HG03442 (cell line): ENCODE measurements at regions not wholly inside any gene's neighbourhood (a gene's known extent, or its start where the extent isn't known, plus 50 kb on each side); places are given as distances from the start of the nearest gene placed in this dataset.
"Not testable (repeated sequence)": the region's sequence is repeated elsewhere in the genome, so short reads cannot be mapped to it uniquely, and the experiment has no call there.

ENCODE experiments used
- ATAC-seq: cut with Tn5 transposase; IDR thresholded peaks from one replicate; pipeline ENCODE4 v1.9.1; 2021; ENCODE audit warnings: mild to moderate bottlenecking, moderate library complexity; ENCODE audit not compliant: unreplicated experiment

DNA sequence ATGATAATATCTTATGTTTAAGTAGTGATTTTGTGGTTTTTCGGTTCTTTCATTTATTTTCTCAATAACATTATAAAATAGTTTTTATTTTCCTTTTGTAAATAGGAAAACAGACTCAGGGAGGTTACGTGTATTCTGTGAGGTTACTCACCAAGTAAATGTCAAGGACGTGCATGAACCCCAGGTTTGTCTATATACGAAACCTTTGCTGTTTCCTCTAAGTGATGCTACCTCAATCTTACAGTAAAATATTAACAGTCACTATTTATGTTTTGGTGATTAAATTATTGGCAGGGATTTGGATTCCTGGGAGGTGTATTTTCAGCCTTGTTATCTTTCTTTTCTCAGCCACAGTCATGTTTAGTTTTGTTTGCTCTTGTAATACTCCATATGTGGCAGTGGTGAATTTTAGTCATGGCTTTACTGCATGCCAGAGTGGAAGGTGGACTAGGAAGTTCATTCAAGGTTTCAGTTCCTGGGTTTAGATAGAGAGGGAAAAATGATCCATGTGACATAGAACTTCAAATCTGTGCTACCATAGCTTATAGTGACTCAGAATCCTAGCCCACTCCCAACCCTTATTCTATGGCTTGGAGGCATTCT is 139.9 kb downstream of the ARL4A start:
- no peak for ATAC-seq

GRCh38 chr7:12827920-12828319 is 140.5 kb downstream of the ARL4A start:
- ATAC-seq = no peak

GRCh38 chr7:12831024-12831423 is 143.6 kb downstream of the ARL4A start:
- no peak for ATAC-seq

DNA sequence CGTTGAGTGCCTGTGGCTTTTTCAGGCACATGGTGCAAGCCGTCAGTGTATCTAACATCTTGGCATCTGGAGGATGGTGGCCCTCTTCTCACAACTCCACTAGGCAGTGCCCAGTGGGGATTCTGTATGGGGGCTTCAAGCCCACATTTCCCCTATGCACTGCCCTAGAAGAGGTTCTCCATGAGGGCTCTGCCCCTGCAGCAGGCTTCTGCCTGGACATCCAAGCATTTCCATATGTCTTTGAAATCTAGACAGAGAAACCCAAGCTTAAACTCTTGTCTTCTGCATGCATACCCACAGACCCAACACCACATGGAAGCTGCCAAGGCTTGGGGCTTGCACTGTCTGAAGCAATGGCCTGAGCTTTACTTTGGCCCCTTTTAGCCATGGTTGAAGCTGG is 146.4 kb downstream of the ARL4A start:
- ATAC-seq = no peak

GRCh38 chr7:12834782-12835181 is 147.3 kb downstream of the ARL4A start:
- ATAC-seq = no peak

GRCh38 chr7:12839508-12840153 is 152.2 kb downstream of the ARL4A start:
- no peak for ATAC-seq

- ATAC-seq = not testable (repeated sequence)
These were observed 157.3 kb downstream of the ARL4A start for GRCh38 chr7:12844732-12845131.

DNA sequence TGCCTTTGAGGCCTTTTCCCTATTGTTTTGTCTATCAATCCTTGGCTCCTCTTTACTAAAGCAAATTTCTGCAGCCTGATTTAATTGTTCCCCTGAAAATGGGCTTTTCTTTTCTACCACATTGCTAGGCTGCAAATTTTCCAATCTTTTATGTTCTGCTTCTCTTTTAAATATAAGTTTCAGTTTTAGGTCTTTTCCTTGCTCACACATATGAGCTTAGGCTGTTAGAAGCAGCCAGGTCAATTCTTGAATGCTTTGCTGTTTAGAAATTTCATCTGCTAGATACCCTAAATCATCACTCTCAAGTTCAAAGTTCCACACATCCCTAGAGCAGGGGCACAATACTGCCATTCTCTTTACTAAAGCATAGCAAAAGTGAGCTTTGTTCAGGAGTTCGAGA is 159.6 kb downstream of the ARL4A start:
- no peak for ATAC-seq

DNA sequence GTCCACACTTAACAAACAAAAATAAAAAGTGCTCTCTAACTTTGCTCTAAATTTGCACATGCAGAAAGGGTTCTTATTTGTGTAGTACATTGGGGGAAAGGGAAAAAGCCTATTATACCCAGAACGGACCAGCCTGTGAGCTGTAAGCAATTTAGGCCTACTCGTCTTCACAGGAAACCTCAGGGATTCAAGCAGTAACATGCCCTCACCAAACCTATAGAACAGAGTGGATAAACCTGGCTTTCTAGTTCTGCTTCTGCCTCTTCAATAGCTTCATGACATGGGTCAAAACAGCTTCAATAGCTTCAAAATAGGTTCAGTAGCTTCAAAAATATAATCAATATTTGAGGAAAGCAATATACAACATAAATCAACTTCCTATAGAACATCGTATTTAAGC is 163.7 kb downstream of the ARL4A start:
- ATAC-seq = no peak

GRCh38 chr7:12851841-12852240 is 164.4 kb downstream of the ARL4A start:
- no peak for ATAC-seq

- no peak for ATAC-seq
These were observed 167.6 kb downstream of the ARL4A start for GRCh38 chr7:12855036-12855435.

DNA sequence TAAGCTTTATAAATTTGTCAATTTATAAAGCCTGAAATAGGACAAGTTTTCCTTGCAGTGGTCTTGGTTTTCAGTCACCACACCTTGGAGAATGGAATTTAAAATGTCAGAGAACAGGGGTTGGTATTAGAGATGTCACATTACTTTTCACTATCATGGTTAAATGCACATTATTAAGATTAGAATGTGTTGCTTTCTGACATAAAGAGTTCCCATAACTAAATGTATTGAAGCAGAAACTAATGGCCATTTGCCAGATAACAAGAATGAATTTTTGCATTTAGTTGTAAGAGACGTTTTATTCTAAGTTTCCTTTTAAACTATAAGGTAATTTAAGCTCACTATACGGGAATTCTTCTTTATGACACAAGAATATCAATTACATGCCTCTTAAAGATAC is 172.3 kb downstream of the ARL4A start:
- ATAC-seq = no peak

- ATAC-seq = no peak
These were observed 173.6 kb downstream of the ARL4A start for GRCh38 chr7:12861070-12861469.

DNA sequence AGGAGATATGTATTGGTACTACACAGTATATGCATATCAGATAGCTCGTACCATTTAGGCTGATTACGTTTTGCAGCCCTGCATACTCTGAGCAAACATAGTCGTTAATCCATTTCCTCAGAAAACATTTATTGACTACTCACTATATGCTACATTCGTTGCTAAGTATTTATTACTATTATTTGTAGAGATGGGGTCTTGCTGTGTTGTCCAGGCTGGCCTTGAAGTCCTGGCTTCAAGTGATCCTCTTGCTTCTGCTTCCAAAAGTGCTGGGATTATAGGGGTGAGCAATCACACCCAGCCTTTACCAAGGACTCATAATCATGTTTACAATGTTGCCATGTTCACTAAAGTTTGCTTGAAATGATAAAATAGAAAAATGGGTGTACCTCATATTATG is 174.7 kb downstream of the ARL4A start:
- no peak for ATAC-seq

DNA sequence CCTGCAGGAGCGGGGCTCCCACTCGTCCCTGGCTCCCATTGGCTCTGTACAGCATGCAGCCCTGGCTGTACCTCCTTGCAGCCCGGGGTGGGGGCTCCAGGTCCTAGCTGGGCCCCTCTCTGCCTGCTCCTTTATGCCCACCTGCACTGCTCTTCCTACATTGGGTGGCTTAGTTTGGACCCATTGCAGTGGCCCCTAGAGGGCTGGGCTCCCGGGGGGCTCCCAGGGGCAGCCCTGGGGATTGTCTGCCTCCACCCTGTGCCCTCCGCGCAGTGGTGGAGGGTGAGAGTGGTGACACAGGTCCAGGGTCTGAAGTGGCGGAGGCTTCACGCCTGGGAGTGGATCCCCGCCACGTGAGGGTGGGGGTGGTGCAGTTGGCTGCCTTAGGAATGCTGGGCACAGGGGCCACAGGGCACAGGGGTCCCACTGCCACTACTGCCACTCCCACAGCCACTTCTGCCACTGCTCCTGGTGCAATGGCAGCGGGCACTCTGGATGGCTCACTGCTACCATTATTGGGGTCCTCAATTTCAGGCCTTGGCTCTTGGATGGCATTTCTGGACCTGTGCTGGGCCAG is 177.1 kb downstream of the ARL4A start:
- ATAC-seq = no peak

DNA sequence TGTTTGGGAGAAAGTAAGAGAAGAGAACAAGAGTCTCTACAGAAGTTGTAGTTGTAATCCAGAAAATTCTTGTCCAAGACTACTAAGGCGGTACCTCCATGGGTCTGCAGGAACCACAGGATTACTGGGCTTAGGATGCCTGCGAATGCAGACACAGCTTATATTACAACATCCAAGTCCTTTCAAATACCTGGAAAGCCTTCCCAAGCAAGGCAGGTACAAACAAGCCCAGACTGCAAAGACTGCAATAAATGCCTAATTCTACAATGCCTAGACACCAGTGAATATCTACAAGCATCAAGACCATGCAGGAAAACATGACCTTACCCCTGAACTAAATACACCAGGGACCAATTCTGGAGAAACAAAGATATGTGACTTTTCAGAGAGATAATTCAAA is 178.2 kb downstream of the ARL4A start:
- ATAC-seq = no peak

DNA sequence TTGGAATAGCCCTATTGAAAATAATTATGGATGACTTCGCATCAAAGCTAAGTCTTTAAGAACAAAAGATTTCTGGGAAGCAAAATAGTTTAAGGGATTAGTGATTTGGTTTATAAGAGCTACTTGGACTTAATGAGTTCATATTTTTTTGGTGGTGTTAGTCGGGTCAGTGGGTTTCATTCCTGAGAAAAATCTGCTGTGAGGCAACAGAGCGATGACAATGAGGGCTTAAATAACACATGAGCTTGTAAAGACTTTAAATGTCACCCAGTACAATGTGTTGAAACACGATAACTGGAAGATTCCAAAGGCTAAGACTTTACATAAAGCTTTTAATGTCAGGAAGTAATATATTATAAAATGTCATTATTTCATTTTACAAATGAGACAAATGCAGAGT is 178.8 kb downstream of the ARL4A start:
- ATAC-seq = no peak

- ATAC-seq = no peak
These were observed 180.6 kb downstream of the ARL4A start for GRCh38 chr7:12868027-12868426.

- no peak for ATAC-seq
These were observed 182.8 kb downstream of the ARL4A start for GRCh38 chr7:12870219-12870618.

GRCh38 chr7:12872487-12872886 is 185.1 kb downstream of the ARL4A start:
- no peak for ATAC-seq

DNA sequence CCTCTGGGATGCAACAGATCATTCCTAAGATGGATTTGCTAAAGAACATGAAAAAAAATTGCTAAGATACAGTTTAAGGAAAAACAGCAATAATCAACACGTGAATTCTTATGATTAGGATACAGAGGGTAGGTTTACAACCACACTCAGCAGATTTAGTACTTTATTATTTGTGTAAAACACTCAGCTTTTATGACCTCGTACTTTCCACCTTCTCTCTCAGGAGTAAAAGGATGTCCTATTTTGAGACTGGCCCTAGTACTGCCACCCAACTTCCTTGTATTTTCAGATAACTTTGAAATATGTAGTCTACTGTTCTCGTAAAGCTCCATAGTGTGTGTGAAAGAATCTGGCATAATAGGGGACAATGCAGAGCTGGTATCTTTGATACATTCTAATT is 186.1 kb downstream of the ARL4A start:
- no peak for ATAC-seq

DNA sequence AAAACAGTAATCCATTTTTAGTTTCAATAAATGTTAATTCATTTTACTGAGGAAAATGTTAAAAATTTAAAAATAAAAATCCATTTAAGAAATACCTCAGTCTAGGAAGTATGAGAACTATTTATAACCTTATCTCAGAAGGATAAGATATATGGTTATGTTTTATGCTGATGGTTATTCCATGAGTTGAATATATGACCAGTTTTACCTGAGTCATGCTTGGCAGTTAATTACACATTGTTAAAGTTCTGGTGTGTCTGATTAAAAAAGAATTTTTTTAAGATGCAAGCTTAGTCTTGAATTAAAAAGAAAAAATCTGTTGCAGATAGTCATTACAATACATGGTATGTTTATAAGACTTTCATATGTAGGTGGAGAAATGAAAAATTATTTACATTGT is 191.7 kb downstream of the ARL4A start:
- ATAC-seq = no peak

DNA sequence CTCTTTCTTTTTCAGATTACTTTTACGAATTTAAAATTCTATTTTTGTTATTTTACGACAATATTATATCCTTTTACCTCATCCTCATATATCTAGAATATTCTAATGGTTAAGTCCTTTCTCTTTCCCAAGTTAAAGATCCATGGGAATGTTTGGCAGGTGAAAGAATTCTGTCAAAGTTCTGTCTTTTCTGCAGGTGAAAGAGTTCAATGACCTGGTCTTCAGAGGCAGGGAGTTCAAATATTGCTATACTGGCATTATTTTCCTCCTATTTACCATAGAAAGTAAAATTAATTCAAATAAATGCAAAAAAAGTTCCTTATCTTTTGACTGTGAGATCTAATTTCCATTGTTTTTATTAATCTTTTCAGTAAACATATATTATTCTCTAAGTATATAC is 194.3 kb downstream of the ARL4A start:
- no peak for ATAC-seq
